ENCODE measurements at regions not wholly inside any gene's neighbourhood (a gene's known extent, or its start where the extent isn't known, plus 50 kb on each side); places are given as distances from the start of the nearest gene placed in this dataset.

DNA sequence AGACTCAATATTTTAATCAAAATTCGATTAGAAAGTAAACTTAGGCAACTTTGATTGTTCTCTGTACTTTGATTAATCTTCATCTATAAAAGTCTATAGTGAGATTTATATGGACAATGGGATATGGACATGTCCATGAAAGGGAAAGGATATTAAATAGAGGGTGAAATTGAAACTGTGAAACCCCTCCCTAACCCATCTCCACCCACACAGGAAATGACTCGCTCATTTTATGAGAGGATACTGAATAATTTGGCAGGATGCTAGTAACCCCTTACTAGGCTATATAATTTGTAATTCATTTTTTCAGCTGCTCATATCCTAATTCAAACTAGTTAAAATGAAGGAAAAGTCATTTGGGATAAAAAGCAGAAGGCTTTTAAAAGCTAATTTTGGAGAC is 328.0 kb upstream of the ATP2B1 start:
- no peak for DNase-seq (ENCODE audit: low read depth, low spot score)

DNA sequence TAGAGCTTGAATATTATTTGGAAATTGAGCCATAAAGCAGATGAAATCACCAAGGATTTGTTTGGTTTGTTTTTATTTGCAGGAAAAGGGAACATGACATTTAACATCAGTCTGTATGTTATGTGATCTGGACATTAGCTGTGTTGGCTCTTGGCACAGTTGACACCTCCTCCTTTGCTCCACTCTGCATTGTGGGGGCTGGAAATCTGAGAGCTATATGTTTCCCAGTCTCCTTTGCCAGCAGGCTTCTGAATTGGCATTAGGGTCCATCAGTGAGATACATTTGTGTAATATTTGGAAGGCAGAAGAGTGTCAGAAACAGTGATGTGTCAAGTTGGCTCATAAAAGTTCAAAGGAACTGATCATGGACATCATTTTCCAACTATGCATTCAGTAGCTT is 322.1 kb upstream of the ATP2B1 start:
- no peak for DNase-seq (ENCODE audit: low read depth, low spot score)

DNA sequence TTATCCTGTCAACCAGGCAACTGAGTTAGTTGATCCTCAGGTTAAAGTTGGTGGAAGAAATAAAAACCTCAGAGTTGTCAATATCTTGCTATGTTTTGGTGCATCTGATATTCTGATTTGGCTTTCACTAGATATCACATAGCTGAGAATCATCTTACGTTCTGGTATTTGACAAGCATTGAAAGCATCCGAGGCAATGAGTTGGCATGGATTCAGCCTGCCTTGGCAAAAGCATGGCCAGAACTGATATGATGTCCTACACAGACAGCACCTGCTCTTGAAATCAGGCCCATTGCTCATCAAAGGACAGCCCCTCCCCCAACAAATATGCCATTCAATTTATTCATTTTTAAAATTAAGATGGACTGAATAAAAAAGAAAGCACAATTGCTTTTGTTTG is 320.7 kb upstream of the ATP2B1 start:
- DNase-seq (ENCODE audit: low read depth, low spot score): no peak

DNA sequence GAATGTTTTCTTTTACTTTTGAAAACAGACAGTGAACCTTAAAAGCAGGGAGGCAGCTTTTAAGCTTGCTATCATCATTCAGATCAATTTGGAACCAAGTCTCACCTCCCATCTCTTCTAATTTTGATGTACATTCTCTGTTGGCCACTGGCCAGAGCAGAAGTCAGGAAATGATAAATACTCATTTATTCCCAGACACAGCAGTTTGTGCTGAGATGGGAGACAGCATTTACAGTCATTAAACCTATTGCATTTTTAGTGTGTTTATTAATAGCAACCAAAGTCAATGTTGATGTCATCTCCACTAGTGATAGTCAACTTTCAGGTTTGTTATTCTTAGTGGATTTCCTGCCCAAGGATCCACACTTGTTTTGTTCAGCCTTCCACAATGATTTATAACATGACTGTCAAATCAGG is 320.0 kb upstream of the ATP2B1 start:
- DNase-seq (ENCODE audit: low read depth, low spot score): no peak

DNA sequence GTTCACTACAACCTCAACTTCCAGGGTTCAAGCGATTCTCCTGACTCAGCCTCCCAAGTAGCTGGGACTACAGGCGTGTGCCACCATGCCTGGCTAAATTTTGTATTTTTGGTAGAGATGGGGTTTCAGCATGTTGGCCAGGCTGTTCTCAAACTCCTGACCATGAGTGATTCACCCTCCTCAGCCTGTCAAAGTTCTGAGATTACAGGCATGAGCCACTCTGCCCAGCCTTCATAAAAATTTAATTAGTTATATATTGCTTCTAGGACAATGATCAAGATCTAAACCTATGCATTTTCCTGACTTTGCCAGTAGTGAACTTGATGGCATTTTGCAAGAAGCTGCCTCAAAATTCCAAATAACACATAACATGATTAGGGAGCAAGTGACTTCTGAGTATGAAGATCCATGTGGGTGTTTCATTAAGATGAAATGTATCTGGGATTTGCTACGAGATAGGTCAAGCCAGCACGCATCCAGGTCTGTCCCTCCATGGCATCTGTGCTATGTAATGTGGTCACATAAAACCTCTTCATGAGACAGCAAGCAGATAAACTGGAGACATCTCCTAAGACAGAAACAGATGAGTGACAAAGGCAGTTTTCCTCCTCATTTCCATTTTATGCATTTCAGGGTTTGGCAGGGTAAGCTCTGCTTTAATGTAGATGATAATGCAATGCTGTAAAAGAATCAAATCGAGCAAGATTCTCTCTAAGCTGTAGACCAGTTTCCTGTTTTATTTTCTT is 319.4 kb upstream of the ATP2B1 start:
- DNase-seq (ENCODE audit: low read depth, low spot score): no peak

DNA sequence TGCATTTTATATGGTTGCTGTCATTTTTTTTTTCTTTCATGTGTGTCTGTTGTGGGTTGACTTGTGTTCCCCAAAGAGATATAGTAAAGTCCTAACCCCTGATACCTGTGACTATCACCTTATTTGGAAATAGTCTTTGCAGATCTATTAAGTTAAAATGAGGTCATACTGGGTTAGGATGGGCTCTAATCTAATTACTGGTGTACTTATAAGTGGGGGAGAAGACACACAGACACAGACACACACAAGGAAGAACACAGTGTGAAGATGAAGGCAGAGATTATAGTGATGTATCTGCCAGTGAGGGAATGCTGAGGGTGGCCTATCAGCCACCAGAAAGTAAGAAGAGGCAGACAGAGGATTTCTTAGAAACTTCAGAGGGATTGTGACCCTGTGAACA is 318.4 kb upstream of the ATP2B1 start:
- no peak for DNase-seq (ENCODE audit: low read depth, low spot score)

DNA sequence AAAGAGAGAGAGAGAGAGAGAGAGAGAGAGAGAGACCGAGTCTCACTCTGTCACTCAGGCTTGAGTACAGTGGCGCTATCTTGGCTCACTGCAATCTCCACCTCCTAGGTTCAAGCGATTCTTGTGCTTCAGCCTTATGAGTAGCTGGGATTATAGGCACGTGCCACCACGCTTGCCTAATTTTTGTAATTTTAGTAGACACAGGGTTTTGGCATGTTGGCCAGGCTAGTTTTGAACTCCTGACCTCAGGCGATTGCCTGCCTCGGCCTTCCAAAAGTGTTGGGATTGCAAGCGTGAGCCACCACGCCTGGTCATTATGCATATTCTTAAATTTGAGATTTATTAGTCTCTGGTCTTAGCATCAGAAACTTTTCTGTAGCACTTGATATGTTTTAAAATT is 317.9 kb upstream of the ATP2B1 start:
- no peak for DNase-seq (ENCODE audit: low read depth, low spot score)

DNA sequence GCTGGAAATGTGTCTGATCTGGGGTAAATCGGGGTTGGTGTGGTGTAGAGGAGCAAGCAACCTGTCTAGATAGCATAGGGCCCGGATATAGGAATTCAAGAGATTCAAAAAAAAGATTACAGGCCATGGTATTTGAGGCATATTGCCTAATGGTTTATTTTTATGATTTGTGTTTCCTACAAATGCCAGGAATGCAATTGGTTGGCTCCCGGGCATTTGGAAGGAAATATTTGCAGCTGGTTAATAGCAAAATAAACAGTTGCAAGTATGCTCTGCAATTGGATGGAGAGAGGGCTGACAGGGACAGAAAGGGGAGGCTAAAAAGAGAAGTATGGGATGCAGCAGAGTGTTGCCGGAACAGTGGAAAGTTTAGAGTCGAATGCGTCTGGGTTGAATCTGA is 315.6 kb upstream of the ATP2B1 start:
- no peak for DNase-seq (ENCODE audit: low read depth, low spot score)

DNA sequence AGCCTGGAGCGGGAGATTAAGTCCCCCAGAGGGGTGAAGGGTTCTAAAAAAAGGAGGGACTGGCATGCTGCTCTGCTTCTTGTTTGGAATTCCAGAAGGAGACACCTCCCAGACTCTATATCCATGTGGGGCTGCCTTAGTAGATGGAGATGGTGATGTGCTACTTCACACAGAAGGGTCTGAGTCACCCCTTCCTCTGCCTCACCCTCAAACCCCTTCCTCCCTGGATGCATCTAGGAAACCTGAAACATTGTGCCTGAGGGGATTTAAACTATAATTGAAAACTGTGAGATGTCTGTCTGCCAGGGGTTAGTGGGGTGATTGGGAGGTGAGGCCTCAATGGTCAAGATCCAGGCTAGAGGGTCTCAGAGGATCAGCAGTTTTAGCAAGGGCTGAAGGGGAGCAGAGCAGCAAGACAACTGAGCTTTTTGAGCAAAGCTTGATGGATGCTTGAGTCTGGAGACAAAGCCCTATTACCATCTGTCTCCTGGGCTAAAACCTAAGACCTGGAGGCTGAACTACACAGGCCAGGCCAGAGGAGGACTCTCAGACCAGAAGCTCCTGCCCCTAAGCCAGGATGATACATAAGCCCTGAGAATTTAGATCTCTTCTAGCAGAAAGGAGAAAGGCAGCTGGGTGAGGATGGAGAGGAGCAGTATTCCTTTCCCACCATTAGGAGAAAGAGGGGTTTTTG is 314.7 kb upstream of the ATP2B1 start:
- DNase-seq (ENCODE audit: low read depth, low spot score): no peak

DNA sequence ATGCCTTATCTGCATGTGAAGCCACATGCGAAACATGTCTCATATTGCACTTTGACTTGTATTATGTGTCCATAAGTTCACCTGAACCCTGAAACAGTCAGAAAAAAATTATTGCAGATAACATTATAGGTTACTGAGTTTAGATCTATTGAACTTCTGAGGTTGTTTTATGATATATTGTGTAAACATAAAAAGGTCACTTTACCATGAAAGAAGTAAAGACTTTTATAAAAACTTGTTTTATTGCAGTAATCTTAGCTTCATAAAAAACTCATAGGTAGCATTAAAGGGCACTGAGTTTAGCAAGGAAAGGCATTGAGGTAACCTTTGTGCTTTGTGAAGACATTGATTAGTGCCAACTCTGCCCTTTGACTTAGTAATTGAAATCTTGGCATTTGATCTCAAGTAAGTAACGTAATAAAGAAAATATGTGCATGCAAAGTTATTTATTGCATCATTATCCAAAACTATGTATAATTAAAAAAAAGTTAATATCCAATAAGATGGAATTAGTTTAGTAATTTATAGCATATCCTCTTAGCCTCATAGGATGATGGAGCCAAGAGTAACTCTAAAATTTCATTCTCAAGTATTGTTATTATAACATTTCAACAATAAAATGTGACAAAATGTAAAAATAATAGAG is 313.3 kb upstream of the ATP2B1 start:
- DNase-seq (ENCODE audit: low read depth, low spot score): no peak

DNA sequence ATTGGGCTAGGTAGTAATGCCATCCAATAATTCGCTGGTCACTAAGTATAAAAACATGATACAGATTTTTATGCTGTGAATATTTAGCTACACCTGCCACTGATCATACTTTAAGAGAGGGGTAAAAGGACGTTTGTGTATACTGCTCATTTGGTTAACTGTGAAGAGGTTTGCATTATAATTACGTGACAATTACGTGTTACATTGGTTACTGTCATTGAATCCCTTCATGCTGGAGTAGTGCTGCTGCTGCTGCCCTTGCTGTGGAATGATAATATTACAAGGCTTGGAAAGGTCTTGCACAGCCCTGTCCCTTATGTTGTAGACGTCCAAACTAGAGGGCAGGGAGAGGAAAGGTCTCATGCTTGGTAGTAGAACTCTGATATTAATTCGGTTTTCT is 312.2 kb upstream of the ATP2B1 start:
- DNase-seq (ENCODE audit: low read depth, low spot score): no peak

DNA sequence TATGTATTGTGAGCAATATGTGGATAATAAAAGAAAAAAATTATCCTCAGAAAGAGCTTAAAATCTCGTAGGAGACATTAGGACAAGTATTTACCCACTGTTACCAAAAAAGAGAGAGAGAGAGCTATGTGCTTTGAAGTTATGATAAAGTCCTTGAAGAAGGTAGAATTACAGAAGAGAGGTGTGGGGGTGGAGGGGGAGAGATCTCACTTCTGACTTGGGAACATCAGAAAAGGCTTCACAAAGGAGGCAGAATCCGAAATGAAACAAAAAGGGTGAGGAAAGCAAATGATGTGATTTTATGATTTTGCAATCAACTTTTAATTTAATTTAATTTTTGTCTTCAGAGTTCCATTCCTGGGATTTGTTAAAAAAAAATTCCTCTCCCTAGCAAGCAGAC is 311.8 kb upstream of the ATP2B1 start:
- DNase-seq (ENCODE audit: low read depth, low spot score): no peak

DNA sequence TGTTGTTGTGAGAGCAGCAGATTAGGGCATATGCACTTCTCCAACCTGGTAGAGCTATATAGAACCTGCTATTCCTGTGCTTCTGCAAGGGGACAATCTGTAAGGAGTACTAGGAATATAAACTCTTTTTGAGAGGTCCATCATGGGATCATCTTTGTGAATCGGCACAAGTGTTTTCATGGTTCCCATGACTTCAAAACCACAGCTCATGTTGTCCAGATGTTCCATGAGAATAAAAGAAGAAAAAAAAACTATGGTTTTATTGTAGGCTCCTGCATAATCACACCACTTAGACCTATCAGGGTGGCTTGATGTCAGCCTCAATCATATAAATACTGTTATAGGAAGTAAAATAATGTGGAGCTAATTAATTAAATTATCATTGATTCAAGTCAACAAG is 311.4 kb upstream of the ATP2B1 start:
- no peak for DNase-seq (ENCODE audit: low read depth, low spot score)

DNA sequence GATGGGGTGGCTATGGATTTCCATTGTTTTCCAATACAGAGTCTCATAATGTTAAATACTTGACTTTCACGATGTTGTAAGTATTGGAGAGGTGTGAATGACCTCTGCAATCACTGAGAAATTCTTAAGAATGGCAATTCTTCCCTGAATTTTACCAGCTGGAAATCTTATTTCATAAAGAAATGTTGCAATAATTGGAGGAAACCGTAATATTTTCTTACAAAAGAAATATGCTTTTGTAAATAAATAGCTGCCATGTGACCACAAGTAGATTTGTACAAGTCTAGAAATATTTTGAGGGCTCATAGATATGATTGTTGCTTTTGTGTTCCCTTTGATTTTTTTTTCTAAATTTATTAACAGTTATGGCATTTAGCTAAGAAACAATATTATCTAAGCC is 308.7 kb upstream of the ATP2B1 start:
- DNase-seq (ENCODE audit: low read depth, low spot score): no peak

DNA sequence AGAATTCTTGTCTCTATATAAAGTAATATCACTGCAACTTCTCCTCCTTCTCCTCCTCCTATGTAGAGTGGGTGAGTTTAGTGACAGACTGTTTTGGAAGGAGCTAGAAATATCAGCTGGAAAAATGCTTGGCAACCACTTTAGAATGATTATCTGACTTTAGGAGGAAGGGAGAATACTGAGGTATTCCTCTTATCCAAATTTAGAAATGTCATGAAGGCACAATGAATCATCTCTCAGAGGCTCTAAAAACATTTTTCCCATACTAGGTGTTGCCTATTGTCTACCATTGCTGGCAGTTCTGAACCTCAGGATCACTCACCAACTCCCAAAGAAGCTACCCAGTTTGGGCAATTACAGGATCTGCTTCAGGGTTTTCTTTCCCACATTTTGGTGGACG is 306.6 kb upstream of the ATP2B1 start:
- DNase-seq (ENCODE audit: low read depth, low spot score): no peak

DNA sequence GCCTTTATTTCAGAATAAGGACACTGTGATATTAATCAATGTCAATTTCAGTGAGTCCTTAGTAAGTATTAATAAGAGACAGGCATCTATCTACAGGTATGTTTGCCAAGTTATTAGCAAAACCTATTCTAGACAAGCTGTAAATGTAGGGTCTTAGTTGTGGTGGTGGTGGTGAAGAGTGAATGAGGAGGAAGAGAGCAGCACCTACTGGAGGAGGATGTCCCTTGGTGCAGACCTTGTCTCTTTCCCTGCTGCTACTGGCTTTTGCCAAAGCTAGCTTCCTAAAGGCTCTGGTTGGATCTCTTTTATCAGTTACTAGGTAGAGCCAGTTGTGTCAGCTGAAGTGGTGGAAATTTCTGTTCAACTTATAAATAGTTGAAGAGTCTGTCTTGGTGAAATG is 304.8 kb upstream of the ATP2B1 start:
- DNase-seq (ENCODE audit: low read depth, low spot score): no peak

DNA sequence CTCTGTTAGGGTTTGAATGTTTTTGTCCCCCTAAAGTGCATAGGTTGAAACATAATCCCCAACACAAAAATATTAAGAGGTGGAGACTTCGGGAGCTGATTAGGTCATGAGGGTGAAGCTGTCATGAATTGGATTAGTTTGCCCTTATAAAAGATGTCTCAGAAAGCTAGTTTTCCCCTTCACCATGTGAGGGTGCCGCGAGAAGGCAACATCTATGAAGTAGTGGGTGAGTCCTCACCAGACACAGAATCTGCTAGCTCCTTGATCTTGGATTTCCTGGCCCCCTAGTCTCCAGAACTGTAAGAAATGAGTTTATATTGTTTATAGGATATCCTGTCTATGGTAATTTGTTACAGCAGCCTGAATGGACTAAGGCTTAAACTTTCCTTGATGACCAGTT is 301.5 kb upstream of the ATP2B1 start:
- no peak for DNase-seq (ENCODE audit: low read depth, low spot score)

DNA sequence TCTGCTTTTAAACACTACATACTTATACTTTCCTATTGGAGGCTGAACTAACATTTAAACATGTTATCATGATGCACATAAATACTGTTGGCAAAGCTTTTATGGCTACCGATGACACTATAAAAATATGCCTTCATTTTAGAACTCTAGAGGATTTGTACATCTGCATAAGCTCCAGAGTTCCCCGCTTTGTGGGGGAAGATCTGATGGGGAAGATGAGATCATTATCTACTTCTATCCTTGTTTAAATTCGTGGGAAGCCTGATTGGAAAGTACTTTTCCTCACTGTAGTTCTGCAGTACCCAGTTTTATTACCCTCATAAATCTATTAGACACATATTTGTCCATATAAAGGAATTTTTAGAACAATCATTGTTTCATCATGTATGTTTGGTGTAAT is 299.6 kb upstream of the ATP2B1 start:
- no peak for DNase-seq (ENCODE audit: low read depth, low spot score)

DNA sequence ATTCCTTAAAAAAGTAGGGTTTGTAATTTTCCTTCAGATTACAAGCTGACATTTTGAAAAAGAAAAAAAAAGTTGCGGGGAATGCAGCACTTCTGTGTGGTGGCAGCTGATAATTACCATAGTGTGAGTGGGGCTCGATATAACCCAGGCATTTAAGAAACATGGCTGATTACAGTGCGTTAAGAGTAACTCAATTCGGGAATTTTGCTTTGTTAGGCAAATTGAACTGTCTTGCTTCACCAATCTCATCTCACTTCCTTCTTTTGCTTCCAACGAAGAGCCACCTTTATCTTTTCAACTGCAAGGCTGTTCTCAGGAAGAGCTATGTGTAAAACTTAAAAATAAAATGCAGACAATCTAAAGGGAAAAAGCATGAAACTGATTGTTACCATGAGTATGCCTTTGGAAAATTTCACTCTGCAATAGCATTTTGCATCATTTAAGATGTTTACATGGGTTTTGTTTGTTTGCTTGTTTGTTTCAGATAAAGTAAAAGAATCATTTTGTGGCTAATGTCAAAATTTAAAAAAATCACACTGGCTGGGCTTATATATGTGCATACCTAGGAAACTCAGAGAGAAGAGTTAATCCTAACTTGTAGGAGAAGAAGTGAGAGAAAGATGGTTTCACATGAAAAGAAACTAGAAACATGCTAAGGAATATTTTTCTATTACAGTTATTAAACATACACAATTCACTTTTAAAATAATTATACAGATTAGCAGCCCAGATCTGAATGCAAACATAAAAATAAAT is 295.9 kb upstream of the ATP2B1 start:
- DNase-seq (ENCODE audit: low read depth, low spot score): no peak

DNA sequence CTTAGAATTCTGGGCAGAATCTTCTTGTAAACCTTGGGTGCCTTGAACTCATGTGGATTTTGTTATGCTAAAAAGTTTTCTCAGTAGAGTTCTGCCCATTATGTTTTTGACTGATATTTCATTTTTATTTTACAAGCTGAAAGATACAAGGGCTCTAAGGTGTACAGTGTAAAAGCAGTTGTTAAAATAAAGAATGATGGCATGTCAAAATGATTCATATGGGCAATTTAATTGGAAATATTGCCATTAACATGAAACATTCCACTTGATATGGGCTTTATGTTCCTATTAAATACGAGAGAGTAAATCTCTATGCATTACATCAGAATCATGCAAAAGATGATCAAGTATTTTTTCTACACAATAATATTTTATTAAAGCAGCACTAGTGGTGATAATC is 295.1 kb upstream of the ATP2B1 start:
- no peak for DNase-seq (ENCODE audit: low read depth, low spot score)

DNA sequence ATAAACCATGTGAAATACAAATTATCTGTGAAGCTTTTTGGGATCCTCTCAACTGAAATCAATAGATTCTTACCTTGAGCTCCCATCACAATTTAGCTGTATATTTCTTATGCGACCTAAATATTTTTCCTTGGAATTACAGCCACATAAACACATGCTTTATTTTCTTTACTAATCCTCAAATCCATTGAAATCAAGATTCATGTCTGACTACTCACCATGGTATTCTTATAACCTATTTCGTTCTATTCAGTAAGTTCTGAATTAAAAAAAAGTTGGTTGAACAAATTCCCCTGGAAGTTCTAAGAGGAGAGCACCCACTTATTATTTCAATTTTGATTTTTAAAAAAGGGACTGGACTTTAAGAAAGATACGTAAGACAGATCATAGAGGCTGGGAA is 292.1 kb upstream of the ATP2B1 start:
- no peak for DNase-seq (ENCODE audit: low read depth, low spot score)

All from activated CD4-positive, CD25-positive, alpha-beta regulatory T cell treated with anti-CD3 and anti-CD28 coated beads, Interleukin-2, amount 50 U/mL, for 16 hours (primary cell).